SK-N-MC (cell line): ENCODE measurements at regions not wholly inside any gene's neighbourhood (a gene's known extent, or its start where the extent isn't known, plus 50 kb on each side); places are given as distances from the start of the nearest gene placed in this dataset.

ENCODE experiments used
- EZH2 ChIP-seq: fragments of 200-600 bp; sonication (generic); IDR thresholded peaks from one replicate; pipeline ENCODE4 v1.6.1; 2017; ENCODE audit warnings: antibody characterized with exemption
- POLR2AphosphoS5 ChIP-seq: IDR thresholded peaks from 2 replicates; pipeline ENCODE4 v1.6.1; 2012; ENCODE audit warnings: mild to moderate bottlenecking, low read depth, low read length, borderline replicate concordance

DNA sequence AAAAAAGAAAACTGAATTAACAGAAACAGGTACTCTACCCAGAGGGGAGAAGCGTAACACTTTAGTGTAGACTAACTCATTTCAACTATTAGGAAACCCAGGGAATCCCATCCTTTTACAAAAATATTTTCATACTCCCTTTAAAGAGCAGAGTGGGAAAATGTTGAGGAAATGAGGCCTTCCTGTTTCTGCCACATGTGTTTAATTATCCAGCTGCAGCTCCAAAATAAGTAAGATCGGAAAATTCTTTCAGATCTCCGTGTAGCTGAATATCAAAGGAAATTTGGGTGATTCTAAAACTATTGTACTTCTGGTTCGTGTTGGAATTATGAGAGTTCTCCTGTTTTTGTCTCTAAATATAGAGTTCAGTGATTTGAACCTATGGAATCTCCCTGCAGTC lies 58.0 kb upstream of the CAV2 start:
- TF ChIP-seq POLR2AphosphoS5 = peak; percentile 27; the same call in 1 of the 2 replicates
- TF ChIP-seq EZH2 = no peak
